ENCODE measurements at regions not wholly inside any gene's neighbourhood (a gene's known extent, or its start where the extent isn't known, plus 50 kb on each side); places are given as distances from the start of the nearest gene placed in this dataset.
"Not testable (repeated sequence)": the region's sequence is repeated elsewhere in the genome, so short reads cannot be mapped to it uniquely, and the experiment has no call there.

DNA sequence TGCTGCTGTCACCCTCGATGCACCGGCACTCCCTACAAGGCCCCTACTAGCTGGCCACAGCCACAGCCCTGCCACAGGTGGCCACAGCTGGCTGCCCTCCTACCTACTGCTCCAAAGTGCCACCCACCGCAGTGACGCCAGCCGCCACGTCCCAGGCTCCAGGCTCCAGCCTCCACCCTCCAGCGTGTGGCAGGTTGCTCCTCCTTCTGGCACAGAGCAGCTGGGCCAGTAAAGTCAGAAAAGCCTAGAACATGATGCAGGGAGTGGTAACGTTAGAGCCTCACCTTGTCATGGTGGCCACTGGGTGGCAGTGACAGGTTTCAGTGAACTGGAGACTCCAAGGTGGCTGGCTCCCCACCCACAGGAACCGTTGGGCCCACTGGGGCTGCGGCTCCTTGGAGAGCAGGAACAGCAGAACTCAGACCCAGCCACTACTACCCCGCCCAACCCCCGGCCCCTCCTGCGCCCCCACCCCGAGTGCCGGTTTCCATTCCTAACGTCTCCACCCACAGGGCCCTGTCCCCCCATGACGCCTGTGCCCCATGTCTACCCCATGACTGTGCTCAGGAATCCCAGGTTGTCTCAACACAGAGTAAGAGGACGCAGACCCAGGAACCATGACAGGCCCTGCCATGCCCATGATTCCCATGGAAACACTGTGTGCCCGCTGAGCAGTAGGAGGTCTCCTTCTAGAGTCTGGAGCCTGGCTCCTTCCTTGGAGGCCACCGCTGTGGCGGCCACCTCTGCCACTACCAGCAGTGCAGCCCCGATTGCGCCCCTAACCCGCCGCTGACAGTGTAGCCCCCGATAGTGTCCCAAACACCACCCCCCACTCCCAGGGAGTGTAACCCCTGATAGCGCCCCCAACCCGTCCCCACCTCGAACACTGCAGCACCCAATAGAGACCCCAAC lies 52.3 kb upstream of the ZNF33B start:
- no peak for DNase-seq

DNA sequence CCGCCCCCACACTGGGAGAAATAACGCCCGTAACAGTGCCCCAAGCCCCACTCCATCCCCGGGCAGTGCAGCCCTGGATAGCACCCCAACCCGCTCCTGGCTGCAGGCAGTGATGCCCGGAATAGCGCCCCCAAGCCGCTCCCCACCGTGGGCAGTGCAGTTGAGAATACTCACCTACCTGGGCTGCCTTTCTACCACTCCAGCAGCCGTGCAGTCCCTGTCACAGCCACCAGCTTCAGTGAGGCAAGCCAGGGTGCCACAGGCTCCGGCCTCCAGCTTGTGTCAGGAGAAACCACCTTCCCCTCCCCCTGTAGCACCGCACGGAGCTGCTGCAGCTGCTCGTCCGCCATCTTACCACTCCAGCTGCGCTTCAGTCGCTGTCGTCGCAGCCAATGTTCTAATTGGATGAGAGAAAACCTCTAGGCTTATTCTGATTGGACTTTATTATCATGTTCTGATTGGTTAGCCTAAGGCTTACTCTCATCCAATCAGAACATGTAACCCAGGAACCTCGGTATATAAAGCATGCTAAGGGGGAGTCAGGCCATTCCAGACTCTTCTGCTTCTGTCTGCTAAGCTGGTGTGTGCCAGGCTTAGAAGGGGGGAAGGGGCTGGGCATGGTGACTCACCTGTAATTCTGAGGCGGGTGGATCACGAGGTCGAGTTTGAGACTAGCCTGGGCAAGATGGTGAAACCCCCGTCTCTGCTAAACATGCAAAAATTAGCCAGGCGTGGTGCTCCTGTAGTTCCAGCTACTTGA lies 53.2 kb upstream of the ZNF33B start:
- peak; percentile 86 for DNase-seq

DNA sequence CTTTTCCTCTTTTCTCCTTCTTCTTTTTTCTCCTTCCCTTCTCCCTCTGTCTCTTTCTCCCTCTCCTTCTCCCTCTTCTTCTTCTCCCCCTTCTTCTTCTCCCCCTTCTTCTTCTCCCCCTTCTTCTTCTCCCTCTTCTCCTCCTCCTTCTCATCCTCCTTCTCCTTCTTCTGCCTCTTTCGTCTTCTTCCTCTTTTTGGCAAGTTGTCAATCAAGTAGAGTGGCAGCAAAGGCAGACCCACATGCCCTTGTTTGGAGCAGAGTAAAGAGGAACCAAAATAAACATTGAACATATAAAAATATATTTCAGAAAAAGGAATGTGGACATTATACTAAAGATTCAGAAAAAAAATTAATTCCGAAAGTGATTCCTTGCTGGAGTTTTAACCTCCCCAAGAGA lies 59.6 kb upstream of the ZNF33B start:
- DNase-seq: no peak

DNA sequence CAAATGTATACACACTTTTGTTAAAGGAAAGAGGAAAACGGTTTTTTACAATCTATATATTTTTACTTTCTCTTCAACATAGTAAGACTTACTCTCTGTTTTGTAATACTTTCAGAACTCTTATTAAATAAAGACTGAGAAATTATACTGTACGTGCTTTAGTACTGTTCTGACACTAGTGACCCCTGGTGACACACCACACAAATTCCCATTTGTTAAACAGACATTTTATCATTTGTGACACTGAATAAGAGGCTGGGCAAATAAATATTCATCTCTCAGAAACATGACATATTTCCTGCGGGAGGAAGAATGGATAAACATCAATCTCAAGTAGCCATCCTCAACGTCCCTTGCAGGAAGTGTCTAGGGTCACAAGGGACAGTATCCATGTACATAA lies 68.9 kb upstream of the ZNF33B start:
- DNase-seq: no peak

DNA sequence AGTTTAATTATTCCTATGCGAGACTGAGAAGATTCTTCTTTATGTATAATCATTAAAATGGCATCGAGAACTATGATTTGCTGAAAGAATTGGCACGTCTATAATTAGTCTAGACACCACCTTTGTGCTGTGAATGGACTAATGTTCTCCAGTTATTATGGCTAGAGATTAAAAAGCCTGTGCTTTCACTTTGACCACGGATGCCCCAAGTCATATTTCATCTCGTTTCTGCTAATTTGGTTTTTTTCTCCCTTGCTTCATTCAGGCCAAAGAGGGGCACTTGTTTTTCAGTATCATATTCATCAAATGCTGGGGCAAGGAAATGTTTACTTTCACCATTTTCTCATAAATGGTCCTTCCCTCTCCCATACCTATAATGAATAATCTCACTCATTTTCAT lies 63.3 kb upstream of the BMS1 start:
- not testable (repeated sequence) for DNase-seq

DNA sequence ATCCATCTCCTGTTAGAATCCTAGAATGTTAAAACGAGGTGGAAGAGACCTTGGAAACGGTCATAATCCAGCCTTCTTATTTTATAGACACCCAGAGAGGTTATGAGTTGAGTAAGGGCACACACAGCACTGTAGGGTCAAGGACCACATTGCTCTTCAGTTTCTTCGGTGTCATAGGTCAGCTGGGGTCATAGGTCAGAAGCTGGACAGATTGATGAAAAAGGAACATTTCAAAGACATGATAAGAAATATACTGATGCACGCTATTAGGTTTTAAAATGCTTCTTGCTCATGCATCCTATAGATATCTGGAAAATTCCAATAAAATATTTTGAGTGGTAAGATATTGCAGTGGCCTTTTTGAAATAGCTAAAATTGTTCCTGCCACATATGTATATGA lies 60.0 kb upstream of the BMS1 start:
- no peak for DNase-seq

DNA sequence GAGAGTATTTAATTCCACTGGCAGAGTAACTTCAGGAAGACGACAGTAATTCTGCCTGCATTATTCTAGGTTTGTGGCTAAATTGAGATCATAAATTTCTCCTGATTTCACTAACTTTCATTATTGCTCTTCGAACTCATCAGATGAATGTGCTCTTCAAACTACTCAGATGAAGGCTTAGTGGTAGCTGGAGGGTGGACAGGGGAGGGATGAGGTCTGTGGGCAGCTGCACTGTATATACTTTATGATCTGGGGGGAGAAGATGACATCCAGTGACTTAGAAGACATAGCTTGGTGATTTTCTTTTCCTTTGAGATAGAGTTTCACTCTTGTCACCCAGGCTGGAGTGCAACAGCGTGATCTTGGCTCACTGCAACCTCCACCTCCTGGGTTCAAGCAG lies 59.0 kb upstream of the BMS1 start:
- DNase-seq: not testable (repeated sequence)

DNA sequence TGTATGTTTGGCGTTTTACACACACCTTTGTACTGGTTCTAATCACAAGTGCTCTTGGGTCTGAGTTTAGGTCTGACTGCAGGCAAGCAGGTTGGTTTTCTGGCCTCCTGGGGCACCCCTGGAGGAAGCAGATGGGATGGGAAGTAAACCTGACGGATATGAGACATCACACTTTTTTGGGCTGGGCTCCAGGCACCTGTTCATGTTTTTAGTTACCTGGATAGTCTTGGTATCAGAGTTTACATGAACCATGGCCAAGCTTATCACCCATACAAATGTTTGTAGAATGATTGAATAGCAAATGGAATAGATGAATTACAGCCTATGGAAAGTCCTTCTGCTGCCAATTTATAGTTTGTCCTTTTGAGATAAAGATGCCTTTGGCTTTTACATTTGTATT lies 57.9 kb upstream of the BMS1 start:
- DNase-seq: not testable (repeated sequence)

DNA sequence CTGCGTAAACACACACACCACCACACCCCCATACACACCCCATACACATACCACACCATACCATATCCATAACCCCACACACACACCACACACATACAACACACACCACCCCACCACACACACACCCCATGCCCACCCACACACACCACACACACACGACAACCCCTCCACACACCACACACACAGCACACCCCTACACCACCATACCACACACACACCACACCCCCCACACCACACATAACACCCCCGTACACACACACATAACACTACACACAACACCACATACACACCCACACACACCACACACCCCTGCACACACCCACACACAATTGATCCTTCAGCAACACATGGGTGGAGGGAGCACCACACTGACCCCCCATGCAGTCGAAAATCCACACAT lies 50.3 kb upstream of the BMS1 start:
- no peak for DNase-seq

All from NCI-H1694 treated with DMSO at 0.1 percent for 48 hours (cell line).